IMR-90 (cell line): ENCODE measurements at regions not wholly inside any gene's neighbourhood (a gene's known extent, or its start where the extent isn't known, plus 50 kb on each side); places are given as distances from the start of the nearest gene placed in this dataset.

Source experiments
- ATAC-seq: fragments of 200-7000 bp; cut with Tn5 transposase; 2 replicates; pipeline ENCODE4 v1.9.1; 2020; ENCODE audit warnings: low read depth, mild to moderate bottlenecking, moderate library complexity
- BruUV-seq: library from RNA; stranded (reverse); fragments of 400-500 nt; replicated peaks from 2 replicates; lab custom pipeline; 2021; lab: Mats Ljungman, UMichigan
- CTCF ChIA-PET: fragments of 300-600 bp; formaldehyde crosslinking; extraction: SDS; loops from one replicate; lab custom pipeline; 2021; ENCODE audit warnings: antibody characterized with exemption; lab: Yijun Ruan, JAX
- POLR2A ChIA-PET: fragments of 300-600 bp; sonication (Branson Sonifier 250); formaldehyde crosslinking; loops from one replicate; lab custom pipeline; 2022; ENCODE audit warnings: antibody characterized with exemption; ENCODE audit not compliant: unreplicated experiment; lab: Charles Lee
- DNase-seq: peaks from one replicate; pipeline ENCODE4 v3.0.0; 2013
- H2AFZ ChIP-seq: replicated peaks from 2 replicates; pipeline ENCODE3; 2013; ENCODE audit warnings: low read length, mild to moderate bottlenecking; ENCODE audit not compliant: poor library complexity
- H2AK5ac ChIP-seq: 2 replicates; pipeline ENCODE4 v1.6.1; 2013; ENCODE audit warnings: low read depth, low read length, inconsistent platforms
- H2AK9ac ChIP-seq: replicated peaks from 2 replicates; pipeline ENCODE3; 2013; ENCODE audit warnings: mild to moderate bottlenecking, low read depth, low read length, moderate library complexity; ENCODE audit not compliant: poor library complexity
- H2BK120ac ChIP-seq: 2 replicates; pipeline ENCODE4 v1.6.1; 2013; ENCODE audit warnings: low read depth, low read length, inconsistent platforms
- H2BK15ac ChIP-seq: 3 replicates; pipeline ENCODE4 v1.6.1; 2013; ENCODE audit warnings: low read depth, low read length, inconsistent platforms
- H2BK20ac ChIP-seq: 2 replicates; pipeline ENCODE4 v1.6.1; 2013; ENCODE audit warnings: low read depth, mild to moderate bottlenecking, inconsistent platforms, low read length, moderate library complexity
- H2BK5ac ChIP-seq: 2 replicates; pipeline ENCODE4 v1.6.1; 2013; ENCODE audit warnings: mild to moderate bottlenecking, low read depth, low read length, inconsistent platforms; ENCODE audit not compliant: poor library complexity, severe bottlenecking
- H3K14ac ChIP-seq: replicated peaks from 2 replicates; pipeline ENCODE4 v1.6.1; 2013; ENCODE audit warnings: low read depth, low read length, inconsistent platforms
- H3K18ac ChIP-seq: 2 replicates; pipeline ENCODE4 v1.6.1; 2013; ENCODE audit warnings: low read depth, low read length, control low read depth
- H3K23ac ChIP-seq: 2 replicates; pipeline ENCODE4 v1.6.1; 2013; ENCODE audit warnings: low read depth, low read length, inconsistent platforms
- H3K27ac ChIP-seq: 2 replicates; pipeline ENCODE4 v1.5.1; 2013; ENCODE audit warnings: mild to moderate bottlenecking, control low read depth, low read length; ENCODE audit not compliant: insufficient read depth
- H3K27me3 ChIP-seq: 2 replicates; pipeline ENCODE4 v1.6.1; 2013; ENCODE audit warnings: low read length; ENCODE audit not compliant: control insufficient read depth, insufficient read depth
- H3K36me3 ChIP-seq: 2 replicates; pipeline ENCODE4 v1.6.1; 2013; ENCODE audit warnings: low read length, mixed read lengths; ENCODE audit not compliant: control insufficient read depth, insufficient read depth
- H3K4ac ChIP-seq: 2 replicates; pipeline ENCODE4 v1.6.1; 2013; ENCODE audit warnings: low read depth, low read length, inconsistent platforms
- H3K4me1 ChIP-seq: 2 replicates; pipeline ENCODE4 v1.6.1; 2013; ENCODE audit warnings: low read length, mixed read lengths; ENCODE audit not compliant: control insufficient read depth, insufficient read depth
- H3K4me2 ChIP-seq: 2 replicates; pipeline ENCODE4 v1.6.1; 2013; ENCODE audit warnings: low read depth, mild to moderate bottlenecking, control low read depth, low read length, moderate library complexity
- H3K4me3 ChIP-seq: 2 replicates; pipeline ENCODE4 v1.5.1; 2013; ENCODE audit warnings: low read depth, mild to moderate bottlenecking, control low read depth, low read length, moderate library complexity; ENCODE audit not compliant: insufficient read depth
- H3K56ac ChIP-seq: 2 replicates; pipeline ENCODE4 v1.6.1; 2013; ENCODE audit warnings: low read length, inconsistent platforms; ENCODE audit not compliant: insufficient read depth; ENCODE audit errors: extremely low read depth
- H3K79me1 ChIP-seq, 2 experiments: 2 replicates each; pipeline ENCODE4 v1.6.1; 2013; ENCODE audit warnings: low read length in 2 of 2, inconsistent platforms in 1 of 2, low read depth in 1 of 2
- H3K9ac ChIP-seq: 2 replicates; pipeline ENCODE4 v1.6.1; 2013; ENCODE audit warnings: low read depth, low read length, control low read depth
- H3K9me1 ChIP-seq: 2 replicates; pipeline ENCODE4 v1.6.1; 2013; ENCODE audit warnings: low read length, inconsistent platforms; ENCODE audit not compliant: insufficient read depth
- H3K9me3 ChIP-seq: 2 replicates; pipeline ENCODE4 v1.6.1; 2013; ENCODE audit warnings: low read length; ENCODE audit not compliant: control insufficient read depth, insufficient read depth
- H4K20me1 ChIP-seq: 2 replicates; pipeline ENCODE4 v1.6.1; 2013; ENCODE audit warnings: low read length, inconsistent platforms; ENCODE audit not compliant: insufficient read depth
- H4K5ac ChIP-seq: 2 replicates; pipeline ENCODE4 v1.6.1; 2013; ENCODE audit warnings: mild to moderate bottlenecking, low read depth, low read length, control low read depth
- H4K8ac ChIP-seq, 2 experiments: 2 replicates each; pipeline ENCODE4 v1.6.1; 2013; ENCODE audit warnings: low read depth in 2 of 2, low read length in 2 of 2, control low read depth in 1 of 2, inconsistent platforms in 1 of 2
- H4K91ac ChIP-seq: 2 replicates; pipeline ENCODE4 v1.6.1; 2013; ENCODE audit warnings: low read depth, low read length, inconsistent platforms; ENCODE audit not compliant: insufficient read depth
- BHLHE40 ChIP-seq: fragments of 150-350 bp; IDR thresholded peaks from 2 replicates; pipeline ENCODE4 v1.6.1; 2016; ENCODE audit warnings: mild to moderate bottlenecking, low read depth, low read length
- CEBPB ChIP-seq: IDR thresholded peaks from 2 replicates; pipeline ENCODE4 v1.6.1; 2012; ENCODE audit warnings: low read depth, low read length, improper control_type of control experiment
- CHD1 ChIP-seq: IDR thresholded peaks from 2 replicates; pipeline ENCODE4 v1.6.1; 2012; ENCODE audit warnings: low read depth, low read length, improper control_type of control experiment
- CTCF ChIP-seq: conservative IDR thresholded peaks from 2 replicates; pipeline ENCODE4 v1.5.1; 2012; ENCODE audit warnings: mild to moderate bottlenecking, low read depth, low read length, improper control_type of control experiment
- ELK1 ChIP-seq: fragments of 150-350 bp; IDR thresholded peaks from 2 replicates; pipeline ENCODE4 v1.6.1; 2016; ENCODE audit warnings: low read depth, mild to moderate bottlenecking, low read length, moderate library complexity, borderline replicate concordance
- FOS ChIP-seq: fragments of 150-350 bp; IDR thresholded peaks from 2 replicates; pipeline ENCODE4 v1.6.1; 2016; ENCODE audit warnings: low read depth, low read length
- MAZ ChIP-seq: IDR thresholded peaks from 2 replicates; pipeline ENCODE4 v1.6.1; 2012; ENCODE audit warnings: low read depth, mild to moderate bottlenecking, low read length, improper control_type of control experiment, moderate library complexity, borderline replicate concordance
- MXI1 ChIP-seq: IDR thresholded peaks from 2 replicates; pipeline ENCODE4 v1.6.1; 2012; ENCODE audit warnings: low read depth, mild to moderate bottlenecking, low read length, moderate library complexity, borderline replicate concordance
- POLR2A ChIP-seq: IDR thresholded peaks from 2 replicates; pipeline ENCODE4 v1.6.1; 2012; ENCODE audit warnings: mild to moderate bottlenecking, low read depth, low read length
- RCOR1 ChIP-seq: IDR thresholded peaks from 2 replicates; pipeline ENCODE4 v1.6.1; 2012; ENCODE audit warnings: mild to moderate bottlenecking, low read length, improper control_type of control experiment; ENCODE audit not compliant: insufficient replicate concordance
- RFX5 ChIP-seq: IDR thresholded peaks from 2 replicates; pipeline ENCODE4 v1.8.0; 2012; ENCODE audit warnings: low read depth, mild to moderate bottlenecking, low read length, moderate library complexity
- USF2 ChIP-seq: fragments of 150-350 bp; IDR thresholded peaks from 2 replicates; pipeline ENCODE4 v1.6.1; 2017; ENCODE audit warnings: mild to moderate bottlenecking, antibody characterized with exemption, low read length, low read depth
- WGBS, 2 experiments: methylation state at CpG; one replicate each; pipeline versions ENCODE4 v1.1.5 to v1.1.7; 2013; ENCODE audit warnings: missing lambda C conversion rate in 2 of 2; ENCODE audit not compliant: insufficient read length in 1 of 2; ENCODE audit errors: extremely low coverage in 2 of 2; 5-methylcytosine and 5-hydroxymethylcytosine counted together
- dilution Hi-C: fragments of 300-500 bp; cut with HindIII; formaldehyde crosslinking; loops from one replicate; pipeline ENCODE4 v1.14.3; 2018; ENCODE audit warnings: low sequenced_read_pairs; ENCODE audit not compliant: unreplicated experiment
- in situ Hi-C: fragments of 300-500 bp; cut with MboI; formaldehyde crosslinking; loops from 3 replicates; pipeline ENCODE4 v1.14.3; 2019; ENCODE audit warnings: low sequenced_read_pairs, inconsistent platforms, mixed read lengths
- intact Hi-C: fragments of 100-400 bp; cut with micrococcal nuclease; formaldehyde crosslinking; loops from 2 replicates; pipeline ENCODE4 v1.10.0; 2022

- Histone ChIP-seq H2AFZ (no peak overlapping the region), H2BK20ac (peak overlapping the region; percentile 26; the same call in 1 of the 2 replicates), H2AK9ac (no peak overlapping the region), H3K14ac (no peak overlapping the region), H3K4me1 (peaks cover 3% of the 10 kb centered on the region; the same call in 1 of the 2 replicates), H3K4me2 (peak overlapping the region; percentile 10; the same call in 1 of the 2 replicates), H3K18ac (peak overlapping the region; percentile 78; the same call in 1 of the 2 replicates), H2BK5ac (peak overlapping the region; percentile 18), H3K27me3 (peaks cover 55% of the 10 kb centered on the region), H3K27ac (no peak overlapping the region), H3K9me3 (peaks cover 11% of the 10 kb centered on the region), H4K8ac (no peak overlapping the region; a peak in 1 of 4 replicates), H4K5ac (peak overlapping the region; percentile 55; the same call in 1 of the 2 replicates), H3K36me3 (no peaks in the 10 kb centered on the region), H3K9ac (no peak overlapping the region), H3K23ac (no peak overlapping the region), H3K79me1 (no peaks in the 10 kb centered on the region), H3K4me3 (no peak overlapping the region), H3K9me1 (no peaks in the 10 kb centered on the region), H4K91ac (peak overlapping the region; percentile 31; the same call in 1 of the 2 replicates), H2BK15ac (no peak overlapping the region), H2BK120ac (peak overlapping the region; percentile 28), H3K56ac (peak overlapping the region; percentile 34; the same call in 1 of the 2 replicates), H4K20me1 (no peaks in the 10 kb centered on the region), H3K4ac (peak overlapping the region; percentile 5; the same call in 1 of the 2 replicates), H2AK5ac (no peak overlapping the region)
- DNase-seq: no peak
- BruUV-seq: no TSS peak
- intact Hi-C loops: loop anchor here (2.0 kb wide), 1 partner anchor 76 kb away; no protein-coding TSS in a partner anchor
- CTCF ChIA-PET: no interaction called here
- in situ Hi-C loops: no loop called here
- TF ChIP-seq CEBPB: no peak
- no peak for TF ChIP-seq CHD1
- TF ChIP-seq MXI1: no peak
- TF ChIP-seq RFX5: no peak
- TF ChIP-seq CTCF: no peak
- TF ChIP-seq MAZ: no peak
- no peak for TF ChIP-seq RCOR1
- TF ChIP-seq POLR2A: no peak
- TF ChIP-seq BHLHE40: no peak
- no peak for TF ChIP-seq ELK1
- TF ChIP-seq USF2: no peak
- no peak for TF ChIP-seq FOS
- no peak for ATAC-seq
- POLR2A ChIA-PET: no interaction called here
- WGBS, 2 experiments: no CpG with 5 or more reads among the region's 2 CpGs
- dilution Hi-C loops: no loop called here
Measured at GRCh38 chr4:185915271-185915670, 103.3 kb upstream of the SORBS2 start.
